ENCODE measurements at regions not wholly inside any gene's neighbourhood (a gene's known extent, or its start where the extent isn't known, plus 50 kb on each side); places are given as distances from the start of the nearest gene placed in this dataset.

DNA sequence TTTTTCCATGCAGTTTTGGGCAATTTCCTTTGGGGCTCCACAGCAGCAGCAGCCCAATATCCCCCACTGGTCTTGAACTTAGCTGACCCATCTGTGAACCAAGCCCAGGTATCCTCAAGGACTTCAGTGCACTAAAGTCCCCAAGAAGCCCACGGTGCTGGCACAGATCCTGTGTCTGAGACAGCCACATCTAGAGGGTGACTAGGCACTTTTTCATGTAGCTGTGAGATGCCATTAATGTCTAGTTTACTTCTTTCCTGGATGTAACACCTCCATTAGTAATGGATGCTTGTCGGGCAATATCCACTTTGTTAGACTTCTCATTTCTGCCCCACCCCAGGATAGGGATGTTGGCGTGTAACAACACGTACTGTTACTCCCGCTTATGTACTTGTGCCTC lies 117.9 kb downstream of the GPCPD1 start:
- H4K20me1 ChIP-seq (ENCODE audit: control insufficient read depth, extremely low read depth, insufficient read depth, low read length), result no peaks in the 10 kb centered on the region
- dilution Hi-C loops (cut with MboI; ENCODE audit: extremely low pct_ligation_motif_present, low sequenced_read_pairs), result no loop called here
- H3K4me1 ChIP-seq (ENCODE audit: control insufficient read depth, extremely low read depth, insufficient read depth, low read length), result no peaks in the 10 kb centered on the region
- H3K4me3 ChIP-seq (ENCODE audit: control insufficient read depth in 2 of 3, extremely low read depth in 1 of 3, insufficient read depth in 2 of 3, low read depth in 1 of 3, low read length in 3 of 3), result no peak overlapping the region
- no peak overlapping the region for H3K4me2 ChIP-seq (ENCODE audit: control insufficient read depth, extremely low read depth, insufficient read depth, low read depth, low read length)
- H3K9me1 ChIP-seq (ENCODE audit: control insufficient read depth, extremely low read depth, insufficient read depth, low read length), result no peaks in the 10 kb centered on the region
- no peak overlapping the region for H3K27ac ChIP-seq (ENCODE audit: control insufficient read depth, insufficient read depth, low read length)
- H3K9me3 ChIP-seq (ENCODE audit: control insufficient read depth, low read depth, low read length), result no peaks in the 10 kb centered on the region
- TF ChIP-seq, protein P1, sequence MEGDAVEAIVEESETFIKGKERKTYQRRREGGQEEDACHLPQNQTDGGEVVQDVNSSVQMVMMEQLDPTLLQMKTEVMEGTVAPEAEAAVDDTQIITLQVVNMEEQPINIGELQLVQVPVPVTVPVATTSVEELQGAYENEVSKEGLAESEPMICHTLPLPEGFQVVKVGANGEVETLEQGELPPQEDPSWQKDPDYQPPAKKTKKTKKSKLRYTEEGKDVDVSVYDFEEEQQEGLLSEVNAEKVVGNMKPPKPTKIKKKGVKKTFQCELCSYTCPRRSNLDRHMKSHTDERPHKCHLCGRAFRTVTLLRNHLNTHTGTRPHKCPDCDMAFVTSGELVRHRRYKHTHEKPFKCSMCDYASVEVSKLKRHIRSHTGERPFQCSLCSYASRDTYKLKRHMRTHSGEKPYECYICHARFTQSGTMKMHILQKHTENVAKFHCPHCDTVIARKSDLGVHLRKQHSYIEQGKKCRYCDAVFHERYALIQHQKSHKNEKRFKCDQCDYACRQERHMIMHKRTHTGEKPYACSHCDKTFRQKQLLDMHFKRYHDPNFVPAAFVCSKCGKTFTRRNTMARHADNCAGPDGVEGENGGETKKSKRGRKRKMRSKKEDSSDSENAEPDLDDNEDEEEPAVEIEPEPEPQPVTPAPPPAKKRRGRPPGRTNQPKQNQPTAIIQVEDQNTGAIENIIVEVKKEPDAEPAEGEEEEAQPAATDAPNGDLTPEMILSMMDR (optimal IDR thresholded peaks at IDR 0.05 in 1 of 3, IDR thresholded peaks at IDR 0.05 in 1 of 3, conservative IDR thresholded peaks at IDR 0.05 in 1 of 3; ENCODE audit: extremely low read depth in 1 of 3, insufficient read depth in 2 of 3, low read length in 3 of 3), result no peak
- no peak for TF ChIP-seq EZH2 (IDR thresholded peaks at IDR 0.05; ENCODE audit: low read length)
- no peak for FAIRE-seq
- no peak overlapping the region for H2AFZ ChIP-seq (ENCODE audit: control insufficient read depth, low read length)
- no peak for DNase-seq (ENCODE audit: low read depth, low spot score)
- no peaks in the 10 kb centered on the region for H3K36me3 ChIP-seq (ENCODE audit: control insufficient read depth in 2 of 2, extremely low read depth in 1 of 2, insufficient read depth in 2 of 2, low read length in 2 of 2)
- H3K9ac ChIP-seq (ENCODE audit: control insufficient read depth, extremely low read depth, insufficient read depth, low read length), result no peak overlapping the region
- H3K27me3 ChIP-seq (ENCODE audit: control insufficient read depth, extremely low read depth, insufficient read depth, low read length), result peaks cover 13% of the 10 kb centered on the region
- H3K79me2 ChIP-seq (ENCODE audit: control insufficient read depth, insufficient read depth, low read length), result no peaks in the 10 kb centered on the region

DNA sequence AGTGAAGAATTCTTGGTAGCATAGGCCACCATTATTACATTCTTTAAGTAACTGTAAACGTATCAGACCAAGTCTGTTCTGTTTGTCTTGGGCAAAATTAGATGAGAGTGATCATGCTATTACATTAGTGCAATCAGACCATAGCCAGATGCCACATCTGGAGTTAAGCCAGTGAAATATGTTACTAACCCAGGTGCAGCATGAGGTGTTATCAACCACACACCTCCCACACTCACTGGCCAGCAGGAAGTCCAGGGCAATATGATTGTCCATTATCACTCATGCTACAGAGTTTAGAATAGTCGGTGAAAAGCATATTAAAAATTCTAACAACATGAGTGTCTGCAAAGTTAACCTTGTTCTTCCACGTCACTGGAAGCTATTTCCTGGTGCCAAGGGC lies 119.4 kb downstream of the GPCPD1 start:
- H3K27me3 ChIP-seq (ENCODE audit: control insufficient read depth, extremely low read depth, insufficient read depth, low read length), result peaks cover 13% of the 10 kb centered on the region
- no peak overlapping the region for H2AFZ ChIP-seq (ENCODE audit: control insufficient read depth, low read length)
- no peaks in the 10 kb centered on the region for H4K20me1 ChIP-seq (ENCODE audit: control insufficient read depth, extremely low read depth, insufficient read depth, low read length)
- dilution Hi-C loops (cut with MboI; ENCODE audit: extremely low pct_ligation_motif_present, low sequenced_read_pairs), result no loop called here
- H3K36me3 ChIP-seq (ENCODE audit: control insufficient read depth in 2 of 2, extremely low read depth in 1 of 2, insufficient read depth in 2 of 2, low read length in 2 of 2), result no peaks in the 10 kb centered on the region
- no peaks in the 10 kb centered on the region for H3K79me2 ChIP-seq (ENCODE audit: control insufficient read depth, insufficient read depth, low read length)
- H3K4me1 ChIP-seq (ENCODE audit: control insufficient read depth, extremely low read depth, insufficient read depth, low read length), result no peaks in the 10 kb centered on the region
- H3K4me2 ChIP-seq (ENCODE audit: control insufficient read depth, extremely low read depth, insufficient read depth, low read depth, low read length), result no peak overlapping the region
- no peak overlapping the region for H3K4me3 ChIP-seq (ENCODE audit: control insufficient read depth in 2 of 3, extremely low read depth in 1 of 3, insufficient read depth in 2 of 3, low read depth in 1 of 3, low read length in 3 of 3)
- H3K9me3 ChIP-seq (ENCODE audit: control insufficient read depth, low read depth, low read length), result no peaks in the 10 kb centered on the region
- TF ChIP-seq, protein P1 (optimal IDR thresholded peaks at IDR 0.05 in 1 of 3, IDR thresholded peaks at IDR 0.05 in 1 of 3, conservative IDR thresholded peaks at IDR 0.05 in 1 of 3; ENCODE audit: extremely low read depth in 1 of 3, insufficient read depth in 2 of 3, low read length in 3 of 3), result no peak
- no peak for TF ChIP-seq EZH2 (IDR thresholded peaks at IDR 0.05; ENCODE audit: low read length)
- no peaks in the 10 kb centered on the region for H3K9me1 ChIP-seq (ENCODE audit: control insufficient read depth, extremely low read depth, insufficient read depth, low read length)
- no peak overlapping the region for H3K27ac ChIP-seq (ENCODE audit: control insufficient read depth, insufficient read depth, low read length)
- FAIRE-seq (no peak), DNase-seq (ENCODE audit: low read depth, low spot score) (no peak)
- H3K9ac ChIP-seq (ENCODE audit: control insufficient read depth, extremely low read depth, insufficient read depth, low read length), result no peak overlapping the region

Measured in keratinocyte (primary cell).